HG03196 (cell line): ENCODE measurements at regions not wholly inside any gene's neighbourhood (a gene's known extent, or its start where the extent isn't known, plus 50 kb on each side); places are given as distances from the start of the nearest gene placed in this dataset.

Source experiments
- ATAC-seq: cut with Tn5 transposase; IDR thresholded peaks from one replicate; pipeline ENCODE4 v1.9.1; 2021; ENCODE audit not compliant: unreplicated experiment

DNA sequence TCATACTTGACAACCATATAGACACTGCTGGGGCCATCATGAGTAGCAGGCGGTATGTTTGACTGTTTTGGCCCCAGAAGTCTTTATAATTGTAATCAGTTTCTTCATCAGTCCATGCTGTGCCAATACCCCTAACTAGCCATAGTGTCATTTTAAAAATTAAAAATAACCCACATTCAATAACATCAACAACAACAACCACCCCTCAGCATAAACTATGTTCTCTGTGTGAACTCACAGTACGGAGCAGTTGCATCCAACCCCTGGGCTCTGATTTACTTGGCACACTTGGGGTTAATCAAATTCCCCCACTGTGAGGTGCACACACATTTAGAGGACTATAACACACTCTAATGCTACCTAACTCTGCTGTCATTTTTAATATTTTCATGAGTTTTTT lies 553.7 kb downstream of the USP25 start:
- ATAC-seq = no peak

DNA sequence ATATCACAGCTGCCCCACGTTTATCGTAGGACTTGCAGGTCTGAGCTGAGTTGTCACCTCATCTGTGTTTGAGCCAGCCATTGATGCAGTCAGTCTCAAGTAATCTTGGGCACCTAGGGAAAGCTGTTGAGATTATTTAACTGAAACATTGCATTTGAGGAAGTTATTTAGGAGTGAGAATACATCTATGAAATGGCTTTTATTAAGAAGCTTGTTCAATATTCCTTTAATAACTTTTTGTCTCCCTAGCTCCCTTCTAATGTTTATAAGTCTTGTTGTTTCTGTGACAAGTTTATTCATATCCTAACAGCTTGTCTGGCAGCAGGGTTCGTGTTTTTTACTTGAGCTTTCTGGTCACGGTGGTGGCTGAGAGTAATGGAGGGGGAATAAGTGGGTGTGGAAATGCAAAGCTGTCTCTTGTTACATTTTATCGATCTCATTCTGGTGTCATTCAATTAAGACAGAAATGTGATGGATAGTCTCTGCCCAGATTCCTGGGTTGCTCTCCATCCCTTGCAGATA lies 555.9 kb downstream of the USP25 start:
- ATAC-seq = no peak

DNA sequence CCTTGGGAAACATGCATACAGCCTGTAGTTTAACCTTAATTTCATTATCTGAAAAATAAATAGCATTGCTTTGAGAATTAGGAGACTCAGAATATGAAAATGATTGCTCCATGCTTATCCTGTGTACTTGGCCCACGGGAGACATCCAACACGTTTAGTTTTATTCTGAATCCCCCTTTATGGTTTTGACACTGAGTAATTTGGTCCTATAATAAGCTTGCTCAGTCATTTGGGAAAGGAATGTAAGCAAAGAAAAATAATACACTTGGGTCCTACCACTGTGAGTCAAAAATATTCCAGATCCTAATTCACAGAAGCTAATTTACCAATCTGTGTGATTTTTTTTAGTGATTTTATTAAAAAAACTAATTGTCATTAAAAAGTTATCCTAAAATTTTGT lies 557.3 kb downstream of the USP25 start:
- no peak for ATAC-seq

DNA sequence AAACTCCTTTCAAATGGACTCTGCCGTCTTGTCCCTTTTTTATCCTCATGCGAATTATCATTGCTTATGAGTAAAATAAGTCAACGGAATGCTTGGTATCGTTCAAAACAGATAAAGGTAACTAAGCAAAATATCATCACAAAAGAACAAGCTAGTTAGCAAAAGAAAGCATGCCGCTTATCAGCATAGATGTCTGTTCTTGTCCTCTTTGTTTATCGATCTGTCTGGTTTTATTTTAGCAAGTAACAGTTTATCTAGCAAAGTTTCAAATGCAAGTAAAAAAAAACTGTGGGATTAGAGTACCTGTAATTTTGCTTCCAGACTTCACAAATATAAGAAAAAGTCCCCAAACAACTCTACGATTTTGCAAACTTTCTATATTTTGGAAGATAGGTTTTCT lies 561.5 kb downstream of the USP25 start:
- no peak for ATAC-seq

DNA sequence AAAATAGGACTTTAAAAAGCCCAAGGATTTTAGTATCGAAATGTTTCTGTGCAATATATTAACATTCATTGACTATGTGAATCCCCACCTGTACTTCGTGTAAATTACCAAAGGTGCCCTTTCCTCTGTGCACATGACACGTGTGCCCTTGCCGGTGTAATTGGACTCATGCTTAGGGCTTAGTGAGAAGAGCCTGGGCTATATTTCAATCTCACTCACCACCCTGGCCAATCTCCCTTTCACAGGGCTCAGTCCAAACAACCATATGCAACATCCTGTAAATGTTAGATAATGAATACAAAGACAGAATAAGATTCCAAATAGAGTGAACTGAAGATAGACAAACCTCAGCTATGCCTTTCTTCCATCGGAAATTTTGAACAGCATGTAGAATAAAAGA lies 564.3 kb downstream of the USP25 start:
- ATAC-seq = no peak

DNA sequence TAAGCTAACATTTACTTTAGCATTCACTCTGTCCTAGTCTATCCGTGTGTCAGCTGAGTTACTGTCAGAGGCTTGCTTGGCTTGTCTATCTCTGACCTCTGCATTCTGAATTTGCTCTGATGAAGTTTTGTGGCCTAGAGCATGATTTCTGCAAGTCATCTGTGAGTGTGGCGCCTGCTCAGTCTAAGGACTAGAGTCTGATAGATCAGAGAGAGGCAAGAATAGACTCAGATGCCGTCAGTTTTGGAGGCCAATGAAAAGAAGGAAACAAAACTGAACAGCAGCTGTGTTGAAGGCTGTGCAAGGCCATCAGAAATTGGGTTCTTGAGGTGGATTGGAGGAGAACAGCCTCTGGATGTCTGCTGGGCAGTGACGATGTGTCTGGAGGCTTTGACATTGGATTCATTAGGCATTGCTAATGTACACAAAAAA lies 573.1 kb downstream of the USP25 start:
- ATAC-seq = no peak

DNA sequence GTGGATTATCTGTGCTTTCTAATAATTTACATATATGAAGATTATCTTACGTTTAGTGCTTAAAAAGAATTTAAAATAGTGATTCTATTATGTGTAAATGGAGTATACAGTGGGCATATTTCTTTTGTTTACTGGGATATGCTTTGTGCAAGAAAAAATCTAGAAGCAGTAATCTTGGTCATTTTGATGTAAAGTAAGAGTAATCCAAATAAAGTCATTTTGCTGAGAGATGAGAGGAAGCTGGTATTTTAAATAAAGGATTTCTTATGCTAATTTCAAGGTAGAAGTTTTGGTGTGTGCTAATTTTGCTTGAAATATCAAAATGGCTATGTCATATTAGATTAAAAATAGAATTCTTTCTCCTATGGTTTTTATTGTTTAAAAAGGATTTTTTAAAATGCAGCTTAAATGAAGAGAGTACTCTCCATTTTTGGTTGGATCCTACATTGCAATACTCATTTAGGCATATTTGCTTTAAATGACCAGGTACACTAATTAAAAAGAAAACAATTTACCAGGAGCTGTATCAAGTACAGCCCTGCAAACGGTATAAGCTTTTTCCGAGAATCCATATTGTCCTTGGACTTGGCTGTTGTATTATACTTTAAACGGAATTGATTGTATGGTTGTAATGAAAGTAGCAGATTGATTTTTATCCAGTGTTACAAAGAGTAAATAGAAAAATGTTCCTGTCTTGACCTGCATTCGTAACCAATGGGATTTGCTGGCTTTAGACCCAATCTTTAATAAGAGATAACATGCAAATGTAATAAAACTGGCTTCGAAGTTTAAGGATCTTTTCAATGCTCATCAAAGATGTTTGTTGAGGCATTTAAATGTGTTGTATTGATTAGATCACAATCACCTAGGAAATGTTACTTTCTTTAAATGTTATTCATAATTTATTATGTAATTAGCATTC lies 574.7 kb downstream of the USP25 start:
- no peak for ATAC-seq

DNA sequence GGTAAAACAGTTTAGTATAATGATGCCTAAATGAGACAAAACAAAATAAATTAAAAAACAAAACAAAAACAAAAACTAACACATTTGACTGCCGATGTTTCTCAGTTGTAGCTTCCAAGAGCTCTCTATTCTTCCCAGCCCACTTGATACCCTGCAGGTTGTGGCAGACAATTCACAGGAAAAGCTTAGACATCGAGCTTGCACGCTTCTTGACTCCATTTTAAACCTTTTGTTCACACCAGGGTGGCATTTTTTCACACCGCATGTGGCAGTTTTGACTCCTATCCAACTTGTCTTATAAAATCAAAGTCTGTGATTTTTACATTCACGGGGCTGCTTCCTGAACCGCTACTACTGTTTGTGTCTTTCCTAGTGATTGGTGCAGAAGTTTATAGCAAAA lies 575.9 kb downstream of the USP25 start:
- ATAC-seq = no peak

DNA sequence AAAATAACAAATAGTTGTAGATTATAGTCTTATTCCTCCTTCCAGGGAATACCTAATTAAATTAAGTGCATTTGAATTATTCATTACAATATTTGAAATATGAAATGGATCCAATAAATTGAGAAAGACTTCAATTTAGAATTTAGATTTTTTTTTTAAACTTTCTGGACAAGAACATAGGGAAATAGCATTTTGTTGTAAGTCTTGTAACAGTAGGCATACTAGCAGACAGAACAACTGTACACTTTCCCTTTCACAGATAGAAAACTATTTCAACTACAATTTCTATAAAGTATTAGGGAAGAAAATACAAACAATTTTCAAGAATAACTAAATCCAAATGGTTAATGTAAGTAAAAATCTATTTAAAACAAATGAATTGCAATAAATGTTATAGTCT lies 577.5 kb downstream of the USP25 start:
- ATAC-seq = no peak

DNA sequence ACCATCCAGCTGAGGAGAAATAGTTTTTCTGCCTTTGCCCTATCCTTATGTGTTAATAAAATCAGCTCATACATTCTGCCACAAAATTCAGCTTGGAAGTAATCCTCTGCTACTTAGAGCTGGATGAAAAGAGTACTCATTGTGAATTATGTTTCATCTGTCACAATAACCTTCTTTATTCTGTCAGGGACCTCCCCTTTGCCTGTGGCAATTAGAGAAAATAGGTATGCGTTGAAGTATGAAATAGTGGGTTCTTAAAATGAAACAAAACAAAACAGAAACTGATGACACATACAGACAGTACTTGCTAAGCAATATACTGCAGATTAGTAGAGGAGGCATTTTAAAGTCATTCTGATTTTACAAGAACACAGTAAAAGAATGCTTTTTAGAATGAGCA lies 578.5 kb downstream of the USP25 start:
- no peak for ATAC-seq

DNA sequence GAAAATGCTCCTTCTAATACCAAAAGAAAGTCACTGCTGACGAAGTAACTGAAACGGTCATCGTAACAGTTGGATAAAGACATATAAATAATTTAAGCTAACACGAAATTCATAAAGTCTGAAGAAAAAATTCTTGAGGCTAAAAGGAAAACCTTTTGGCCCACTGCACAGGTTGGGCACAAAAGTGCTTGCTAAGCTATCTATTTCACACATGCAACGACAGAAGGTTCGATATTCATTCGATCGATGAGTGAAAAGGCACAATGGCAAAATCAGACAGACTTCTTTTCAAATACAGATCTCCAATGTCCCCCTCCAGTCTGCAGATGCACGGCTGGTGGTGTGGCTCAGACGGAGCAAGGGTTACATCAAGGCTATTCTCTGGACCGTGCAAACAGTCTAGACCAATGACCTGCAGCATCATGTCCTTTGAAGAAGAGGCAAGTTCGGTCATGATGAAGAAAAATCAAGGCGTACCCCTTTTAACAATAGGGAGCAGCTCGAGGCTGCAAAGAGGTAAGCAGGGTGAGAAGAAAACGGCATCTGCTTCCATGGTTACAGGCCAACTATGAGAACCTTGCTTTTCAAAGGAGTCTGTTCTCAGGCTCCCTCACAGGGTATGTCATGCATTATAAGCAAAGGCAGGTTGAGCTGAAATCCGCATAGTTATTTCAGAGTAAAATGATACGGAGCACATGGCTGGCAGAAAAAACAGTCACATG lies 579.6 kb downstream of the USP25 start:
- no peak for ATAC-seq

DNA sequence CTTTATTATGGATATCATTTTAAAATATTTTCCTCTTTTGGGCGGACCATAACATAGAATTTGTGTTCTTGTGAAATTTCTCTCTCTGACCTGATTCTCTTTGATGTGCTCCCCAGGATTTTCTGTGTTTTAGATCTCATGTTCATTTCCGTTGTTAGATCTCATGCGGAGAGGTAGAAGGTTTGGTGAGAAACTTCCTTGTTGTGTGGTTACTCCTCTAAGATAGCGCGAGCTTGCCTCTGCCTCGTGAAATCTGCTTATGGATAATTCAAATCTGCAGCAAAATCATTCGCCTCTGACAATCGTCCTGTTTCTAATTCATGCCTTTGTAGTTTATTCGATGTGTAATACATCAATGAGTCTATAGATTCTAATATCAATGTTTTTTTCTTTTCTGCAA lies 580.4 kb downstream of the USP25 start:
- no peak for ATAC-seq

DNA sequence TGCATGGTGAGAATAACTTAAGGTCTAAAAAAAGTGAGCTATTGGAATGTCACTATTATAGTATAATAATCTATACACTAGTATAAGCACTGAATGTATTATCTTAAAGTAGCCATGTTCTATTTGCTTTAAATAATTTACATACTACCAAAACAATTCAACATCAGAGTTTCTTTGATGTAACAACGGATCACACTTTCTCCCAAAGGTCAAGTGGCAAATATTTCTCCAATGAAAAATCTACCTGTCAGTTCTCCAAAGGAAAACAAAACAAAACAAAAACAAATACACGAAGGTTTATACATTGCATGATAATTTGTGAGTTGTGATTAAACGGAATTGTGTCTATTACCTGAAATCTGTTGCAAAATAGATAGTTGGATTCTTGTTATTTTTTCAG lies 581.4 kb downstream of the USP25 start:
- ATAC-seq = no peak

DNA sequence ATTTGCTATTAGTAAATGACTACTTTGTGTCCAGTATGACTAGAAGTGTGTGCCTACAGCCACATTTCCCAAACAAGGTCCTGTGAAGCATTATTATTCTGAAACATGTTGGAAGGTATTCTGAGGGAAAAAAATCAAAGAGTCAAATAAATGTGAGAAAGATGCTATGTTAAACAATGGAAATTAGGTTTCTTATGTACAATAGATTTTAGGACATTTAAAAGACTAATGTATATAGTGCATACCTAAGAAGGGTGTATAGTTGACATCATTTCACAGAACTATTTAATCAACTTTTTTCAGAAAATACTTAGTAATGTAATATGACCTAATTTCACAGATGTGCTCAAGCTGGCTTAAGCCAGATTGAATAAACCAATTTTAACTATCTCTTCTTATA lies 582.5 kb downstream of the USP25 start:
- ATAC-seq = no peak

DNA sequence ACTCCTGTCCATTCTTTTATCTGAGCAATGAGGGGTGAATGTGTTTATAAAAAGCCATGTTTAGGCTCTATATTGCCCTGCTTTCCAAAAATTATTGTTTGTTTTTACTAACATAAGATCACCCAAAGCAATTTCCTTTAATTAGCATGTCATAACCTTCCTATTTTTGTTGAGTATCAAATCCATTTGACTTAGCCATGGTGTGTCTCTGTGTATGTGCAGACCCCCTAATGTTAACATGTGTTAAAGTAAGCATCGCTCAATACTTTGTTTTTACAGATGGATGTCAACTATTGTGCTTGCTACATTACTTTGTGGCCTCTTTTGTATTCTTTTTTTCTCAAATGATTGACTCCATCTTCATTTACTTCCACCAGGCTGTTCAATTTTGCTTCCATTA lies 585.4 kb downstream of the USP25 start:
- ATAC-seq = no peak

DNA sequence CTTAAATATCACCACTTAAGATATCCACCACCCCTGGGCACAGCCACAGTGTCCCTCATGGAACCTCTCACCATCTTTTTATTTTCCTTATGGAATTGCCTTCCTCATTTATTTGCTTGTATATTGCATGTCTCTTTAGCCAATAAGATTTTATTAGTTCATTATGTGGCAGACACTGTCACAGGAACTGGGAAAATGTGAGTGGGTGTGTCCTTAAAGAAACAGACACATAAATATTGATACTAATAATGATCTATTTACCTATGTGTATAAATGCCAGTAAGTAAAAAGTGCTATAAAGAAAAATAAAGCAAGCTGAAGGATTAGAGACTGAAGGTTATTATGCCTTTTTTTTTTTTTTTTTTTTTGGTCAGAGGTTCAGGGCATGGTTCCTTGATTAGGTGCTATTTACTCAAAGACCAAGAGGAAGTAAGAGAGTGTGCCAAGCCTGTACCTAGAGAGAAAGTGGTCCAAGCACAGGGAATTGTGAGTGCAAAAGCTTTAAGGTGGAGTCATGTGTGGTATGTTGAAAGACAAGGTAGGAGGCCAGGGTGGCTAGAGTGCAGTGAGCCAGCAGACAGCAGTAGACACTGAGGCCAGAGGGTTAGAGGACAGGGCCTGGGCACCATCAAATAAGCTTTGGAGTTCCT lies 589.0 kb downstream of the USP25 start:
- no peak for ATAC-seq

DNA sequence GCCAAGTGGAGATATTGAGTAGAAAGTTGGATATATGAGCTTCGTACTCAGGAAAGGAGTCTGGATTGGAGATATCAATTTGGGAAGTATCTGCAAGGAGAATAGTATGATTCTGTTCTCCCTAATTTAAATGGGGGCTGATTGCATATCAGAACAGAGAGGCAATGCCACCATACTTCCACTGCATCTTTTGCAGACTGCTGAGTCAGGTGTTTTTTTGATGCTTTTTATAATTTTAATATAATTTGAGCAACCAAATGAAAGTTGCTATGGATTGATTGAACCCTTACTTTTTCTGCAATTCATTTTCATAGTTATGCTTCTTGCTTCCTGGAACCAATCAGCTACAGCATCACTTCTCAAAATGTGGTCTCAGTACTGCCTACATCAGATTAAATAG lies 590.3 kb downstream of the USP25 start:
- no peak for ATAC-seq

DNA sequence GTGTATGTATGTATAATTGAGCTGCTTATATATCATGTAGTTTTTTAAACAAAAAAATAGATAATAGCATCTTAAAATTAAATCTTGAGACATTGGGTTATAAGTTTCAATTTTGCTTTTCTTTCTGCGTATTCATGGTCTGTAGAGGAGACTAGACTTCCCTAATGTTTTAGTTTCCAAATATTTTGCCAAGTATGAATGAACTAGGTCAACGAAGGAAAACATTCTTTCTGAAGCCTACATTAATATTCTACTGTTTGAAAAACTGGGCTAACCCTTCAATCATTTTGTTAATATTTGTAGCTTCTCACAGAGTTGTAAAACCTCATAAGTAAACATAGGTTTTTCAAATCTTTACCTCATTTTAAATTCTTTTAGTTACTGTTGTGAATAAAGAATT lies 592.7 kb downstream of the USP25 start:
- no peak for ATAC-seq

DNA sequence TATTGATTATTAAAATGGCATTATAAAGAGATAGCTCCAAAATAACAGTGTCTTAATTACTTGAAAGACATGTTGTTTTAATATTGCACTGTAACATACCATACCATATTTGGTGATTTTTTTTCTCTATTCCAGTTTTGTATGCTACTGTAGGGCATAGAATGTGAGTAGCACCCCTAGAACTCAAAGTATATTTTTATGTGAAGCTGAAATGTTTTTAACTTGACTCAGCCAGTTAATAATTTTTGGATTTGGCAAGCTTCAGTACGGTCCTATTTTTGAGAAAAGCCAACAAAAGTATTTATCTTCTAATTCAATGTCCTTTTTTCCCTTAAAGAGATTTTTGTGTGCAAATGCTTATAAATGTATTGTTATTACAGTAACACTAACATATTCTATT lies 593.8 kb downstream of the USP25 start:
- no peak for ATAC-seq

DNA sequence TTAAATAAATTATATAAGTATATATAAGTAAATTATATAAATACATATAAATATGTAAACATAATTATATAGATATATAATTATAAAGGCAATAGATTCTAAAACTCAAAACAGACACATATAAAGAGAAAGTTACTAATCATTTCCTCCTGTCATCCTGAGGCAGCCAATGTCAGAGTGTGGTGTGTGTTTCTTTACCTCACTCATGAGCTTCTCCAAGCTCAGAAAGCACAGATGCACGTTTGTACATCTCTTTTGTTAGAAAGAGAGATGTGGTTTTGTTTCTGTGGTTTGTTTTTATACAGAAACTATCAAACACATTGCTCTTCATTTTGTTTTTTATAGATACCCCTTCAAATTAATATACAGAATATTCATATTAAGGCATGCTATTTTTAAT lies 594.8 kb downstream of the USP25 start:
- no peak for ATAC-seq

DNA sequence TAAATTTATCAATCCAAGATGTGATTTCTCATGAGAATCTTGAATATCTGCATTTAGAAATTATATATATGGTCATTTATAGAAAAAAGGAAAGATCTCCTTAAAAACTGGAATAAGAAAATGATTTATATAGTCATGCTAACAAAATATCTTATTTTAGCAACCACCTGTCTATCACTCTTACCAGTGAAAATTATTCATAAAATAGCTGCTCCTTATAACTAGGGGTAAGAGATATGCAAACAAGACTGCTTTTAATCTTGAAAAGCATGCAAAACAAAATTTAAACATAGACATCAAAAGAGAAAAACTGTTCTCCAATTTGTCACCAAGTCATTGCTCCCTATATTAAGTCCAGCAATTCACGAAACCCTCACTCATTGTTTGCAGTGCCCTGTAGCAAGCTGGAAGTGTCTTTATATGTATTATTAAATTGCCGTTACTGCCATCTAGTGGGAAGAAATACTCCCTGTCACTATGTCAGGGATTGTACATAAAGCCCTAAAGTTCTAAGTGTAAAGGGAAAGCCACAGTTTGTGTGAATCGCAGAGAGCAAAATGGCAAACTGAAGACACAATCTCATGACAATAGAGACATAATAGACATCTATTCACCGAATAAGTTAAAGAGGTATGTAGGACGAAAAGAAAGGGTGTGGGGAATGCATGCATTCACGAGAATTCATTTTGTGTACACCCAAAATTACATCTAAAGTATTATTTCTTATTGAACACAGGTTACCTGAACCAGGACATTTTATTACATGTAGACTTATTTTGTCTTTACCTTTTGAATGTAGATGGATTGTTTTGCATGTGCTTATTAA lies 600.5 kb downstream of the USP25 start:
- ATAC-seq = no peak
